ENCODE measurements at regions not wholly inside any gene's neighbourhood (a gene's known extent, or its start where the extent isn't known, plus 50 kb on each side); places are given as distances from the start of the nearest gene placed in this dataset.

DNA sequence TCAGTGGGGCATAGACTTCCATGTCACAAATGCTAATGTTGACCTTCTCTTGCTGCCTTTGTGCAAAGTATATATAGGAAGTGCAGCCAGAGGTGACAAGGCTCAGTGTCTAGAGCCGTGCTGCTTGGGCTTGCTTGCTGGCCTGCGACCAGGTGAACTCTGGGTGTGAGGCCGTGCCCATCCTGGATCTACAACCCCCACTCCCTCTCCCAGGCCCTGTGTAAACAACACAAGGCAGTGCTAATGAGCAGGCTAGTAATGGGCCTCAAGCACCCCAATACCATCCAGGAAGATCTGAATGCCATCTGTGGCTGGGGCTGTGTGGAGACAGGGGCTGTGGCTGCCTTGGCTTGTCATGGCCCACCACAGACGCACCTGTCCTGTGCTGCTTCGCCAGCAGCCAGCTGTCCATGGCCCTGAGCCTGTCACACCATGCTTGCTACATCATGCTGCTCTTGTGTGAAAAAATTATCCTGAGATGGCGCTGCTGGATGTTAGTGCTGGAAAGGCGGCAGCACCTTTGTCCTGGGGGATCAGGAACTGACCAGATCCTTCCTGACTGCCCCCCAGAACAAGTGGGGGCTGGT is 107.6 kb upstream of the ZNF92 start:
- TF ChIP-seq, protein P1, sequence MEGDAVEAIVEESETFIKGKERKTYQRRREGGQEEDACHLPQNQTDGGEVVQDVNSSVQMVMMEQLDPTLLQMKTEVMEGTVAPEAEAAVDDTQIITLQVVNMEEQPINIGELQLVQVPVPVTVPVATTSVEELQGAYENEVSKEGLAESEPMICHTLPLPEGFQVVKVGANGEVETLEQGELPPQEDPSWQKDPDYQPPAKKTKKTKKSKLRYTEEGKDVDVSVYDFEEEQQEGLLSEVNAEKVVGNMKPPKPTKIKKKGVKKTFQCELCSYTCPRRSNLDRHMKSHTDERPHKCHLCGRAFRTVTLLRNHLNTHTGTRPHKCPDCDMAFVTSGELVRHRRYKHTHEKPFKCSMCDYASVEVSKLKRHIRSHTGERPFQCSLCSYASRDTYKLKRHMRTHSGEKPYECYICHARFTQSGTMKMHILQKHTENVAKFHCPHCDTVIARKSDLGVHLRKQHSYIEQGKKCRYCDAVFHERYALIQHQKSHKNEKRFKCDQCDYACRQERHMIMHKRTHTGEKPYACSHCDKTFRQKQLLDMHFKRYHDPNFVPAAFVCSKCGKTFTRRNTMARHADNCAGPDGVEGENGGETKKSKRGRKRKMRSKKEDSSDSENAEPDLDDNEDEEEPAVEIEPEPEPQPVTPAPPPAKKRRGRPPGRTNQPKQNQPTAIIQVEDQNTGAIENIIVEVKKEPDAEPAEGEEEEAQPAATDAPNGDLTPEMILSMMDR (conservative IDR thresholded peaks at IDR 0.05; ENCODE audit: low read length) = no peak
- TF ChIP-seq EZH2phosphoT487 (IDR thresholded peaks at IDR 0.05; ENCODE audit: borderline replicate concordance) = no peak
